ENCODE measurements at regions not wholly inside any gene's neighbourhood (a gene's known extent, or its start where the extent isn't known, plus 50 kb on each side); places are given as distances from the start of the nearest gene placed in this dataset.

- no peak for TF ChIP-seq ERG (CRISPR knock-in tag; IDR thresholded peaks at IDR 0.05)
- TF ChIP-seq MXD4 (CRISPR knock-in tag; IDR thresholded peaks at IDR 0.05; ENCODE audit: borderline replicate concordance), result no peak
Measured at GRCh38 chr15:95814908-95815307, 515.6 kb upstream of the NR2F2 start (continued).

GRCh38 chr15:95816591-95816990 is 513.9 kb upstream of the NR2F2 start:
- H3K36me3 Mint-ChIP-seq, result no peaks in the 10 kb centered on the region
- no peaks in the 10 kb centered on the region for H3K4me1 Mint-ChIP-seq
- ATAC-seq, result no peak
- CTCF ChIA-PET, result no interaction called here
- H3K4me3 Mint-ChIP-seq, result no peak overlapping the region
- no peak overlapping the region for H3K27ac Mint-ChIP-seq
- POLR2A ChIA-PET, result no interaction called here
- no peaks in the 10 kb centered on the region; the same call in none of the 2 replicates for H3K27me3 Mint-ChIP-seq (ENCODE audit: low read depth)
- no peak for TF ChIP-seq ZNF138 (CRISPR knock-in tag; conservative IDR thresholded peaks at IDR 0.05)
- no peak for TF ChIP-seq MLX (CRISPR knock-in tag; IDR thresholded peaks at IDR 0.05)
- no peak for TF ChIP-seq ERG (CRISPR knock-in tag; IDR thresholded peaks at IDR 0.05)
- TF ChIP-seq NFE2L1 (CRISPR knock-in tag; IDR thresholded peaks at IDR 0.05), result no peak
- TF ChIP-seq ATF2 (CRISPR knock-in tag; IDR thresholded peaks at IDR 0.05; ENCODE audit: borderline replicate concordance, low read depth), result no peak
- TF ChIP-seq EMX1 (CRISPR knock-in tag; IDR thresholded peaks at IDR 0.05), result no peak
- TF ChIP-seq ARID4B (CRISPR knock-in tag; IDR thresholded peaks at IDR 0.05; ENCODE audit: borderline replicate concordance), result no peak
- TF ChIP-seq E2F1 (CRISPR knock-in tag; IDR thresholded peaks at IDR 0.05), result no peak
- TF ChIP-seq SMAD4 (CRISPR knock-in tag; IDR thresholded peaks at IDR 0.05), result no peak
- no peak for TF ChIP-seq USF1 (CRISPR knock-in tag; IDR thresholded peaks at IDR 0.05)
- no peak for TF ChIP-seq ZNF281 (CRISPR knock-in tag; IDR thresholded peaks at IDR 0.05)
- TF ChIP-seq FOXP4 (CRISPR knock-in tag; IDR thresholded peaks at IDR 0.05), result no peak
- TF ChIP-seq SOX15 (CRISPR knock-in tag; IDR thresholded peaks at IDR 0.05), result no peak
- no peaks in the 10 kb centered on the region for H3K9me3 Mint-ChIP-seq
- DNase-seq (ENCODE audit: low spot score), result no peak
